HEK293 (cell line): ENCODE measurements at regions not wholly inside any gene's neighbourhood (a gene's known extent, or its start where the extent isn't known, plus 50 kb on each side); places are given as distances from the start of the nearest gene placed in this dataset.

Source experiments
- CTCF ChIA-PET: fragments of 350-600 bp; formaldehyde crosslinking; extraction: SDS; loops from one replicate; lab custom pipeline; 2021; ENCODE audit warnings: antibody characterized with exemption; lab: Yijun Ruan, JAX
- POLR2A ChIA-PET: fragments of 300-600 bp; formaldehyde crosslinking; extraction: SDS; loops from one replicate; lab custom pipeline; 2020; ENCODE audit warnings: antibody characterized with exemption, inconsistent platforms; lab: Yijun Ruan, JAX
- H3K27ac ChIP-seq: fragments of 200-500 bp; sonication (Bioruptor generic); 2 replicates; pipeline ENCODE4 v1.5.1; 2014; ENCODE audit warnings: low read depth, low read length, control low read depth, inconsistent platforms; ENCODE audit errors: extremely low read depth
- H3K36me3 ChIP-seq, 2 experiments: fragments of 200-500 bp in 1 of 2; sonication (Bioruptor generic) in 1 of 2; 1 replicate in 1 of 2; 2 replicates in 1 of 2; pipeline ENCODE4 v1.5.1; 2014 to 2017; ENCODE audit warnings: inconsistent platforms in 2 of 2, low read length in 2 of 2; ENCODE audit not compliant: control insufficient read depth in 2 of 2, insufficient read depth in 1 of 2
- H3K4me1 ChIP-seq: fragments of 200-500 bp; sonication (Bioruptor generic); 2 replicates; pipeline ENCODE4 v1.5.1; 2014; ENCODE audit warnings: mild to moderate bottlenecking, low read length, inconsistent platforms; ENCODE audit not compliant: control insufficient read depth, insufficient read depth
- H3K4me3 ChIP-seq: 2 replicates; pipeline ENCODE4 v1.5.1; 2011; ENCODE audit warnings: low read depth, mild to moderate bottlenecking, control low read depth, low read length, moderate library complexity
- H3K9me3 ChIP-seq: fragments of 200-500 bp; sonication (Bioruptor generic); 2 replicates; pipeline ENCODE4 v1.5.1; 2014; ENCODE audit warnings: low read depth, low read length, inconsistent platforms; ENCODE audit not compliant: control insufficient read depth, insufficient read depth
- CTCF ChIP-seq: fragments of 450-650 bp; formaldehyde crosslinking; IDR thresholded peaks from 2 replicates; pipeline ENCODE4 v1.5.1; 2016; ENCODE audit warnings: missing biosample characterization, missing genetic modification characterization
- HIC1 ChIP-seq: fragments of 450-650 bp; formaldehyde crosslinking; IDR thresholded peaks from 2 replicates; pipeline ENCODE4 v1.5.1; 2016; ENCODE audit warnings: missing biosample characterization, missing genetic modification characterization
- ZBTB44 ChIP-seq: fragments of 450-650 bp; IDR thresholded peaks from 2 replicates; pipeline ENCODE4 v1.5.1; 2018; ENCODE audit warnings: missing biosample characterization, mild to moderate bottlenecking, missing genetic modification characterization
- ZNF132 ChIP-seq: fragments of 450-650 bp; formaldehyde crosslinking; IDR thresholded peaks from 2 replicates; pipeline ENCODE4 v1.5.1; 2017; ENCODE audit warnings: missing biosample characterization, missing genetic modification characterization, borderline replicate concordance
- ZNF146 ChIP-seq: fragments of 450-650 bp; formaldehyde crosslinking; IDR thresholded peaks from 2 replicates; pipeline ENCODE4 v1.5.1; 2016; ENCODE audit warnings: missing biosample characterization, missing genetic modification characterization
- ZNF148 ChIP-seq: fragments of 450-650 bp; formaldehyde crosslinking; IDR thresholded peaks from 2 replicates; pipeline ENCODE4 v1.5.0; 2017; ENCODE audit warnings: missing biosample characterization, missing genetic modification characterization, borderline replicate concordance
- ZNF155 ChIP-seq: fragments of 450-650 bp; formaldehyde crosslinking; IDR thresholded peaks from 2 replicates; pipeline ENCODE4 v1.5.1; 2016; ENCODE audit warnings: missing biosample characterization, missing genetic modification characterization
- ZNF26 ChIP-seq: fragments of 450-650 bp; formaldehyde crosslinking; IDR thresholded peaks from 2 replicates; pipeline ENCODE4 v1.5.1; 2016; ENCODE audit warnings: missing biosample characterization, missing genetic modification characterization
- ZNF37A ChIP-seq: fragments of 450-650 bp; IDR thresholded peaks from 2 replicates; pipeline ENCODE4 v1.5.1; 2018; ENCODE audit warnings: missing biosample characterization, missing genetic modification characterization
- ZNF501 ChIP-seq: fragments of 450-650 bp; formaldehyde crosslinking; IDR thresholded peaks from 2 replicates; pipeline ENCODE4 v1.5.1; 2016; ENCODE audit warnings: missing biosample characterization, missing genetic modification characterization
- ZNF514 ChIP-seq: fragments of 450-650 bp; formaldehyde crosslinking; IDR thresholded peaks from 2 replicates; pipeline ENCODE4 v1.5.1; 2016; ENCODE audit warnings: missing biosample characterization, missing genetic modification characterization
- ZNF624 ChIP-seq: fragments of 450-650 bp; formaldehyde crosslinking; IDR thresholded peaks from 2 replicates; pipeline ENCODE4 v1.5.1; 2017; ENCODE audit warnings: missing biosample characterization, missing genetic modification characterization
- ZNF76 ChIP-seq: fragments of 450-650 bp; formaldehyde crosslinking; IDR thresholded peaks from 2 replicates; pipeline ENCODE4; 2016; ENCODE audit warnings: low read depth, missing biosample characterization, missing genetic modification characterization, borderline replicate concordance
- ZNF777 ChIP-seq: fragments of 450-650 bp; formaldehyde crosslinking; IDR thresholded peaks from 2 replicates; pipeline ENCODE4 v1.5.1; 2017; ENCODE audit warnings: missing biosample characterization, missing genetic modification characterization, borderline replicate concordance
- ZNF785 ChIP-seq: fragments of 450-650 bp; formaldehyde crosslinking; IDR thresholded peaks from 2 replicates; pipeline ENCODE4 v1.5.1; 2016; ENCODE audit warnings: missing biosample characterization, missing genetic modification characterization
- ZNF791 ChIP-seq: fragments of 450-650 bp; formaldehyde crosslinking; IDR thresholded peaks from 2 replicates; pipeline ENCODE4 v1.5.1; 2016; ENCODE audit warnings: missing biosample characterization, missing genetic modification characterization

- no peak for TF ChIP-seq ZNF155 (tag by site-specific recombination)
- no peak for TF ChIP-seq HIC1
- no peak for TF ChIP-seq ZNF148
- TF ChIP-seq ZNF146 (tag by site-specific recombination), result no peak
- TF ChIP-seq ZNF132 (tag by site-specific recombination), result no peak
- TF ChIP-seq ZNF777, result no peak
- no peak for TF ChIP-seq ZNF514 (tag by site-specific recombination)
Measured at GRCh38 chr11:121894581-121894980, 221.4 kb downstream of the BLID start (continued).

- Histone ChIP-seq H3K27ac (no peak overlapping the region), H3K36me3 (no peaks in the 10 kb centered on the region), H3K4me3 (no peak overlapping the region), H3K4me1 (no peaks in the 10 kb centered on the region), H3K9me3 (no peaks in the 10 kb centered on the region)
- TF ChIP-seq ZBTB44 (tag by site-specific recombination) (no peak), ZNF791 (tag by site-specific recombination) (no peak), ZNF501 (tag by site-specific recombination) (no peak), ZNF76 (no peak), ZNF37A (tag by site-specific recombination) (no peak), CTCF (tag by site-specific recombination) (no peak), ZNF624 (tag by site-specific recombination) (no peak), ZNF26 (tag by site-specific recombination) (no peak), ZNF785 (tag by site-specific recombination) (no peak)
- CTCF ChIA-PET, result no interaction called here
- POLR2A ChIA-PET, result no interaction called here
Measured at GRCh38 chr11:121892863-121893262, 223.2 kb downstream of the BLID start.
